HepG2 (cell line): ENCODE measurements at regions not wholly inside any gene's neighbourhood (a gene's known extent, or its start where the extent isn't known, plus 50 kb on each side); places are given as distances from the start of the nearest gene placed in this dataset.

Experiments
- ATAC-seq: fragments of 200-7000 bp; cut with Tn5 transposase; 3 replicates; pipeline ENCODE4 v1.9.1; 2020; ENCODE audit warnings: mild to moderate bottlenecking, moderate library complexity
- BruUV-seq: library from RNA; stranded (reverse); fragments of 400-500 nt; replicated peaks from 2 replicates; lab custom pipeline; 2021; lab: Mats Ljungman, UMichigan
- CTCF ChIA-PET: fragments of 300-600 bp; formaldehyde crosslinking; extraction: SDS; loops from one replicate; lab custom pipeline; 2021; ENCODE audit warnings: low total read pairs, inconsistent platforms, low intra/inter-chr PET ratio; lab: Yijun Ruan, JAX
- POLR2A ChIA-PET: fragments of 350-600 bp; sonication (Branson Sonifier 250); formaldehyde crosslinking; loops from one replicate; lab custom pipeline; 2020; ENCODE audit warnings: antibody characterized with exemption, inconsistent platforms; lab: Yijun Ruan, JAX
- DNase-seq: peaks from one replicate; pipeline ENCODE4 v3.0.0-alpha.2; 2015; ENCODE audit warnings: low spot score
- FAIRE-seq: peaks from 3 replicates; lab custom pipeline; 2011; peaks lifted over from hg19 to GRCh38; lab: Jason Lieb, UNC
- H2AFZ ChIP-seq: one replicate; pipeline ENCODE4 v1.6.1; 2011; ENCODE audit warnings: low read length, inconsistent platforms
- H3K27ac ChIP-seq: fragments of 300-600 bp; 3 replicates; pipeline ENCODE4 v1.8.0; 2011; ENCODE audit warnings: mixed run types, mild to moderate bottlenecking, mixed read lengths, low read length, inconsistent platforms; ENCODE audit not compliant: insufficient read depth; ENCODE audit errors: extremely low read length
- H3K27me3 ChIP-seq, 2 experiments: fragments of 200-600 bp in 1 of 2; 2 replicates in 1 of 2; 3 replicates in 1 of 2; pipeline versions ENCODE4 v1.6.0 to v1.8.0; 2011; ENCODE audit warnings: low read length in 2 of 2, mild to moderate bottlenecking in 2 of 2, moderate library complexity in 2 of 2, inconsistent platforms in 1 of 2; ENCODE audit not compliant: insufficient read depth in 2 of 2, control insufficient read depth in 1 of 2
- H3K36me3 ChIP-seq, 2 experiments: fragments of 200-600 bp in 1 of 2; replicated peaks in 1 of 2; 2 replicates in 1 of 2; 3 replicates in 1 of 2; pipeline versions ENCODE4 v1.5.1 to v1.8.0; 2011; ENCODE audit warnings: low read length in 2 of 2, inconsistent platforms in 1 of 2; ENCODE audit not compliant: insufficient read depth in 2 of 2, control insufficient read depth in 1 of 2
- H3K4me1 ChIP-seq: 2 replicates; pipeline ENCODE4 v1.5.1; 2012; ENCODE audit warnings: low read length, inconsistent platforms; ENCODE audit not compliant: insufficient read depth
- H3K4me2 ChIP-seq: 2 replicates; pipeline ENCODE4 v1.6.0; 2011; ENCODE audit warnings: low read depth, low read length, inconsistent platforms
- H3K4me3 ChIP-seq, 3 experiments: fragments of 200-600 bp in 1 of 3; sonication (generic), shearing (Covaris generic) in 1 of 3; replicated peaks in 1 of 3; 2 replicates each; pipeline ENCODE4 v1.5.1; 2011 to 2016; ENCODE audit warnings: low read length in 3 of 3, inconsistent platforms in 2 of 3, low read depth in 2 of 3, mild to moderate bottlenecking in 2 of 3, control low read depth in 1 of 3, mixed read lengths in 1 of 3; ENCODE audit not compliant: insufficient read depth in 1 of 3
- H3K79me2 ChIP-seq: one replicate; pipeline ENCODE4 v1.6.1; 2011; ENCODE audit warnings: low read length, inconsistent platforms; ENCODE audit not compliant: insufficient read depth
- H3K9ac ChIP-seq: 2 replicates; pipeline ENCODE4 v1.6.0; 2011; ENCODE audit warnings: mild to moderate bottlenecking, low read depth, low read length, inconsistent platforms; ENCODE audit not compliant: insufficient read depth
- H3K9me3 ChIP-seq: 2 replicates; pipeline ENCODE4 v1.5.1; 2012; ENCODE audit warnings: mild to moderate bottlenecking, low read length
- H4K20me1 ChIP-seq: 2 replicates; pipeline ENCODE4 v1.6.0; 2011; ENCODE audit warnings: inconsistent platforms, mild to moderate bottlenecking, low read length, moderate library complexity; ENCODE audit not compliant: insufficient read depth
- NFE2L1 ChIP-seq: sonication (generic); formaldehyde crosslinking; IDR thresholded peaks from 2 replicates; pipeline ENCODE4 v1.4.0; 2020; ENCODE audit warnings: missing genetic modification reagents, mild to moderate bottlenecking, borderline replicate concordance
- TSC22D2 ChIP-seq: sonication (generic); formaldehyde crosslinking; IDR thresholded peaks from 2 replicates; pipeline ENCODE4 v1.5.1; 2020; ENCODE audit warnings: missing genetic modification reagents, mild to moderate bottlenecking, borderline replicate concordance
- ZFP82 ChIP-seq: sonication (generic); formaldehyde crosslinking; IDR thresholded peaks from 2 replicates; pipeline ENCODE4 v1.5.1; 2020; ENCODE audit warnings: mild to moderate bottlenecking, missing genetic modification reagents, borderline replicate concordance
- ZNF337 ChIP-seq: sonication (generic); formaldehyde crosslinking; IDR thresholded peaks from 2 replicates; pipeline ENCODE4 v1.5.1; 2020; ENCODE audit warnings: missing genetic modification reagents, low read depth, mild to moderate bottlenecking, borderline replicate concordance
- ZNF615 ChIP-seq: sonication (generic); formaldehyde crosslinking; IDR thresholded peaks from 2 replicates; pipeline ENCODE4 v1.5.0; 2020; ENCODE audit warnings: mild to moderate bottlenecking, missing genetic modification reagents, borderline replicate concordance
- WGBS: methylation state at CpG from one replicate; pipeline ENCODE4 v1.1.6; 2017; ENCODE audit warnings: low lambda C conversion rate; 5-methylcytosine and 5-hydroxymethylcytosine counted together
- in situ Hi-C: cut with HindIII; loops from 2 replicates; pipeline ENCODE4 v1.10.0; 2017; ENCODE audit warnings: low pct_unique_long_range_greater_than_20kb; ENCODE audit not compliant: extremely low pct_ligation_motif_present
- intact Hi-C: fragments of 100-400 bp; cut with micrococcal nuclease; formaldehyde crosslinking; loops from one replicate; pipeline ENCODE4 v1.10.0; 2022; ENCODE audit not compliant: unreplicated experiment
- TF ChIP-seq, protein P1 (sequence below): sonication (generic); formaldehyde crosslinking; IDR thresholded peaks from 2 replicates; pipeline ENCODE4 v1.4.0; 2020; ENCODE audit warnings: mild to moderate bottlenecking, low read depth, missing genetic modification reagents

DNA sequence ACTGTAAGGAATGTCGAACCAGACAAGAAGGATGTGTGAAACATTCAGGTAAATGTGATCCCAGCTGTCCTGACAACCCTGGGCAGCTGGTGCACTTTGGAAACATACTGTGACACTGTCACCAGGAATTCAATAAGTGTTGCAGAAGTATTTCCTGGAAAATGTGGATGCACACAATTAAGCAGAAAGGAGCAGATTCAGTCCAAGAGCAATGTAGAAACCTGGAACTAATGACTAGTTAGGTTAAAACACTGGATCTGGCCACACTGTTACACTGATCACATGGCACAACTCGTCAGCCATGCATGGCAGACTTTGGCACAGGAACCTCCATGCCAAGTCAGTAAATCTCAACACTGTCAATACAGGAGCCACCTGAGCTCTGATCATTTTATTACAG, 109.0 kb downstream of the FAM174A start:
- CTCF ChIA-PET, result no interaction called here
- H2AFZ ChIP-seq, result no peak overlapping the region
- POLR2A ChIA-PET, result no interaction called here

DNA sequence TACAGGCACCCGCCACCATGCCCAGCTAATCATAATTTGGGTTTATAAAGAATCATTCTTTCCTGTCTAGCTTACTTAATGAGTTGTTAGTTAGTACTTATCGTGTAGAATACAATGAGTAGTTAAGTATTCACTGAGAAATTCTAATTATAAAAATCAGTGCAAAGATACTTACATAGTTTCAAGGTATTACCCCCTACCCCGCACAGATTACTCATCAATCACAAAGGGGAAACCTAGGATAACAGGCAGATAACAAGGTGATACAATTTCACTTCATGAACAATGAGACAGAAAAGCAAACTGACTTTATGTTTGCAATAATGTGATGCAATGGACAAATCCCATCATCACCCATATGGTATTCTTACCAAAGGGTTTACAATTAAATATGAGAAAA, 109.6 kb downstream of the FAM174A start:
- Histone ChIP-seq H3K4me3 (no peak overlapping the region), H2AFZ (no peak overlapping the region), H3K9me3 (no peaks in the 10 kb centered on the region), H4K20me1 (no peaks in the 10 kb centered on the region), H3K27ac (no peak overlapping the region), H3K4me1 (no peaks in the 10 kb centered on the region), H3K4me2 (no peak overlapping the region), H3K27me3 (no peaks in the 10 kb centered on the region; a peak in 1 of 5 replicates), H3K79me2 (no peaks in the 10 kb centered on the region), H3K36me3 (no peaks in the 10 kb centered on the region), H3K9ac (no peak overlapping the region)
- BruUV-seq, result no TSS peak
- DNase-seq (no peak), FAIRE-seq (no peak), ATAC-seq (no peak)
- ChIA-PET CTCF (no interaction called here), POLR2A (no interaction called here)
- intact Hi-C loops (no loop called here), in situ Hi-C loops (no loop called here)
- WGBS, result 2% methylated on average over 3 of the region's 3 CpGs
- no peak for TF ChIP-seq TSC22D2 (CRISPR knock-in tag)
- TF ChIP-seq, protein P1, sequence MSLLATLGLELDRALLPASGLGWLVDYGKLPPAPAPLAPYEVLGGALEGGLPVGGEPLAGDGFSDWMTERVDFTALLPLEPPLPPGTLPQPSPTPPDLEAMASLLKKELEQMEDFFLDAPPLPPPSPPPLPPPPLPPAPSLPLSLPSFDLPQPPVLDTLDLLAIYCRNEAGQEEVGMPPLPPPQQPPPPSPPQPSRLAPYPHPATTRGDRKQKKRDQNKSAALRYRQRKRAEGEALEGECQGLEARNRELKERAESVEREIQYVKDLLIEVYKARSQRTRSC (CRISPR knock-in tag), result no peak
- no peak for TF ChIP-seq ZFP82 (CRISPR knock-in tag)
- no peak for TF ChIP-seq NFE2L1

More for the DNA sequence above, 109.0 kb downstream of the FAM174A start:
- Histone ChIP-seq H3K27me3 (no peaks in the 10 kb centered on the region; a peak in 1 of 5 replicates), H4K20me1 (no peaks in the 10 kb centered on the region), H3K4me3 (no peak overlapping the region), H3K9ac (no peak overlapping the region), H3K27ac (no peak overlapping the region), H3K4me1 (no peaks in the 10 kb centered on the region), H3K79me2 (no peaks in the 10 kb centered on the region), H3K4me2 (no peak overlapping the region), H3K9me3 (no peaks in the 10 kb centered on the region), H3K36me3 (no peaks in the 10 kb centered on the region)
- TF ChIP-seq ZNF337 (no peak), ZNF615 (CRISPR knock-in tag) (no peak)
- FAIRE-seq, result no peak
- no peak for DNase-seq
- intact Hi-C loops (no loop called here), in situ Hi-C loops (no loop called here)
- BruUV-seq, result no TSS peak
- 0% methylated on average over 2 of the region's 2 CpGs for WGBS
- no peak for ATAC-seq
